ENCODE measurements at regions not wholly inside any gene's neighbourhood (a gene's known extent, or its start where the extent isn't known, plus 50 kb on each side); places are given as distances from the start of the nearest gene placed in this dataset.

GRCh38 chr13:29905845-29906244 is 55.4 kb upstream of the UBL3 start:
- H4K20me1 ChIP-seq (ENCODE audit: control insufficient read depth, insufficient read depth, low read length, poor library complexity, severe bottlenecking), result no peaks in the 10 kb centered on the region

DNA sequence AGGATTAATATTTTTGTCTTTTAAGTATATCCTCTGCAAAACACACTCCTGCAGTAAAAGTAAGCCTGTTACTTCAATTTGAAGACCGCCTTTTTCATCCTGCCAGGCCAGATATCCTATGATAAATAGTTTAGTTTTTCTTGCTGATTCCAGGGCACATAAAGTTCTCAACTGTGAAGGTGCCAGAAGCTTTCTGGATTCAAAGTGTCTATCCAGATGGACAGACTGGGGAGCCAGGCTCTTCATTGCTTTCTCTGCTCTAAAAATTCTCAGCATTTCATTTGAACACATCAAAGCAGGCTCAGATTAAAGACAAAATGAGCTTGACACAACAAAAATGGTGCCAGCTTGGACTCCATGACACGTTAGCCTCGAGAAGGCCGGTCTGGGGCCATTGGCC is 53.6 kb upstream of the UBL3 start:
- Histone ChIP-seq H3K4me2 (replicated peaks; ENCODE audit: low read depth, low read length, poor library complexity, severe bottlenecking) (no peak overlapping the region), H3K27me3 (replicated peaks in 1 of 4; ENCODE audit: control extremely low read depth in 1 of 4, control insufficient read depth in 3 of 4, insufficient read depth in 4 of 4, low read length in 3 of 4) (peaks cover 0 to 3% (median 0%) of the 10 kb centered on the region in 4 experiments), H3K4me1 (ENCODE audit: control insufficient read depth in 2 of 2, insufficient read depth in 2 of 2, low read length in 2 of 2) (no peaks in the 10 kb centered on the region), H4K20me1 (ENCODE audit: control insufficient read depth, insufficient read depth, low read length, poor library complexity, severe bottlenecking) (no peaks in the 10 kb centered on the region), H3K27ac (ENCODE audit: low read length in 2 of 2) (no peak overlapping the region), H3K36me3 (replicated peaks in 1 of 2; ENCODE audit: control extremely low read depth in 1 of 2, control insufficient read depth in 1 of 2, extremely low read depth in 1 of 2, insufficient read depth in 2 of 2, low read length in 1 of 2) (no peaks in the 10 kb centered on the region), H2AFZ (ENCODE audit: insufficient read depth, low read depth, low read length, poor library complexity, severe bottlenecking) (no peak overlapping the region), H3K9ac (ENCODE audit: low read length) (no peak overlapping the region), H3K79me2 (ENCODE audit: control insufficient read depth, insufficient read depth, low read length) (no peaks in the 10 kb centered on the region), H3K4me3 (ENCODE audit: control extremely low read depth in 1 of 5, extremely low read depth in 1 of 5, insufficient read depth in 1 of 5, low read depth in 2 of 5, low read length in 4 of 5) (no peak overlapping the region), H3K9me3 (ENCODE audit: control extremely low read depth in 1 of 3, control insufficient read depth in 2 of 3, insufficient read depth in 1 of 3, low read length in 2 of 3) (no peaks in the 10 kb centered on the region)
- H3K27ac Mint-ChIP-seq, result no peak overlapping the region
- peaks cover 5% of the 10 kb centered on the region for H3K4me1 Mint-ChIP-seq
- no peaks in the 10 kb centered on the region for H3K9me3 Mint-ChIP-seq (ENCODE audit: insufficient read depth)
- no peak for TF ChIP-seq EZH2 (IDR thresholded peaks at IDR 0.05; ENCODE audit: borderline replicate concordance, insufficient read depth, low read depth, low read length, poor library complexity, severe bottlenecking)
- TF ChIP-seq, protein P1, sequence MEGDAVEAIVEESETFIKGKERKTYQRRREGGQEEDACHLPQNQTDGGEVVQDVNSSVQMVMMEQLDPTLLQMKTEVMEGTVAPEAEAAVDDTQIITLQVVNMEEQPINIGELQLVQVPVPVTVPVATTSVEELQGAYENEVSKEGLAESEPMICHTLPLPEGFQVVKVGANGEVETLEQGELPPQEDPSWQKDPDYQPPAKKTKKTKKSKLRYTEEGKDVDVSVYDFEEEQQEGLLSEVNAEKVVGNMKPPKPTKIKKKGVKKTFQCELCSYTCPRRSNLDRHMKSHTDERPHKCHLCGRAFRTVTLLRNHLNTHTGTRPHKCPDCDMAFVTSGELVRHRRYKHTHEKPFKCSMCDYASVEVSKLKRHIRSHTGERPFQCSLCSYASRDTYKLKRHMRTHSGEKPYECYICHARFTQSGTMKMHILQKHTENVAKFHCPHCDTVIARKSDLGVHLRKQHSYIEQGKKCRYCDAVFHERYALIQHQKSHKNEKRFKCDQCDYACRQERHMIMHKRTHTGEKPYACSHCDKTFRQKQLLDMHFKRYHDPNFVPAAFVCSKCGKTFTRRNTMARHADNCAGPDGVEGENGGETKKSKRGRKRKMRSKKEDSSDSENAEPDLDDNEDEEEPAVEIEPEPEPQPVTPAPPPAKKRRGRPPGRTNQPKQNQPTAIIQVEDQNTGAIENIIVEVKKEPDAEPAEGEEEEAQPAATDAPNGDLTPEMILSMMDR (IDR thresholded peaks at IDR 0.05), result no peak
- POLR2A ChIA-PET, result no interaction called here
- H3K4me3 Mint-ChIP-seq, result no peak overlapping the region
- CTCF ChIA-PET, result no interaction called here
- peaks cover 28% of the 10 kb centered on the region for H3K27me3 Mint-ChIP-seq
- DNase-seq (no peak), ATAC-seq (ENCODE audit: low read depth) (no peak)
- WGBS (ENCODE audit: insufficient coverage), result 81% methylated on average over 3 of the region's 4 CpGs
- intact Hi-C loops (cut with micrococcal nuclease), result no loop called here

More at GRCh38 chr13:29905845-29906244, 55.4 kb upstream of the UBL3 start:
- intact Hi-C loops (cut with micrococcal nuclease), result no loop called here
- CTCF ChIA-PET, result no interaction called here
- Histone ChIP-seq H3K9me3 (ENCODE audit: control extremely low read depth in 1 of 3, control insufficient read depth in 2 of 3, insufficient read depth in 1 of 3, low read length in 2 of 3) (no peaks in the 10 kb centered on the region), H3K27ac (ENCODE audit: low read length in 2 of 2) (no peak overlapping the region), H3K4me3 (ENCODE audit: control extremely low read depth in 1 of 5, extremely low read depth in 1 of 5, insufficient read depth in 1 of 5, low read depth in 2 of 5, low read length in 4 of 5) (no peak overlapping the region), H3K36me3 (replicated peaks in 1 of 2; ENCODE audit: control extremely low read depth in 1 of 2, control insufficient read depth in 1 of 2, extremely low read depth in 1 of 2, insufficient read depth in 2 of 2, low read length in 1 of 2) (no peaks in the 10 kb centered on the region), H3K27me3 (replicated peaks in 1 of 4; ENCODE audit: control extremely low read depth in 1 of 4, control insufficient read depth in 3 of 4, insufficient read depth in 4 of 4, low read length in 3 of 4) (peaks cover 0 to 3% (median 1%) of the 10 kb centered on the region in 4 experiments), H3K4me2 (replicated peaks; ENCODE audit: low read depth, low read length, poor library complexity, severe bottlenecking) (no peak overlapping the region), H3K9ac (ENCODE audit: low read length) (no peak overlapping the region), H2AFZ (ENCODE audit: insufficient read depth, low read depth, low read length, poor library complexity, severe bottlenecking) (no peak overlapping the region), H3K79me2 (ENCODE audit: control insufficient read depth, insufficient read depth, low read length) (no peaks in the 10 kb centered on the region), H3K4me1 (ENCODE audit: control insufficient read depth in 2 of 2, insufficient read depth in 2 of 2, low read length in 2 of 2) (no peaks in the 10 kb centered on the region)
- Mint-ChIP-seq H3K27me3 (peaks cover 22% of the 10 kb centered on the region), H3K4me3 (no peak overlapping the region), H3K27ac (no peak overlapping the region), H3K4me1 (peaks cover 5% of the 10 kb centered on the region), H3K9me3 (ENCODE audit: insufficient read depth) (no peaks in the 10 kb centered on the region)
- no peak for DNase-seq
- TF ChIP-seq, protein P1 (IDR thresholded peaks at IDR 0.05), result no peak
- no peak for TF ChIP-seq EZH2 (IDR thresholded peaks at IDR 0.05; ENCODE audit: borderline replicate concordance, insufficient read depth, low read depth, low read length, poor library complexity, severe bottlenecking)
- ATAC-seq (ENCODE audit: low read depth), result no peak
- WGBS (ENCODE audit: insufficient coverage), result no CpG with 5 or more reads among the region's 3 CpGs
- POLR2A ChIA-PET, result no interaction called here

All from B cell (primary cell).